T-helper 1 cell treated with Interleukin-12 subunit alpha and Interleukin-12 subunit beta and Interleukin-4 antibody, amounts not matched to agents 30 ng/mL and 1 ng/mL, for 36 hours (primary cell): ENCODE measurements at regions not wholly inside any gene's neighbourhood (a gene's known extent, or its start where the extent isn't known, plus 50 kb on each side); places are given as distances from the start of the nearest gene placed in this dataset.

Experiments used
- intact Hi-C: fragments of 100-400 bp; cut with micrococcal nuclease; formaldehyde crosslinking; loops from one replicate; pipeline ENCODE4 v1.15.1; 2024

- intact Hi-C loops = no loop called here
These were observed 746.6 kb upstream of the DDX18 start for GRCh38 chr2:117067900-117068299.

GRCh38 chr2:117068371-117068770, 746.1 kb upstream of the DDX18 start:
- intact Hi-C loops = no loop called here

DNA sequence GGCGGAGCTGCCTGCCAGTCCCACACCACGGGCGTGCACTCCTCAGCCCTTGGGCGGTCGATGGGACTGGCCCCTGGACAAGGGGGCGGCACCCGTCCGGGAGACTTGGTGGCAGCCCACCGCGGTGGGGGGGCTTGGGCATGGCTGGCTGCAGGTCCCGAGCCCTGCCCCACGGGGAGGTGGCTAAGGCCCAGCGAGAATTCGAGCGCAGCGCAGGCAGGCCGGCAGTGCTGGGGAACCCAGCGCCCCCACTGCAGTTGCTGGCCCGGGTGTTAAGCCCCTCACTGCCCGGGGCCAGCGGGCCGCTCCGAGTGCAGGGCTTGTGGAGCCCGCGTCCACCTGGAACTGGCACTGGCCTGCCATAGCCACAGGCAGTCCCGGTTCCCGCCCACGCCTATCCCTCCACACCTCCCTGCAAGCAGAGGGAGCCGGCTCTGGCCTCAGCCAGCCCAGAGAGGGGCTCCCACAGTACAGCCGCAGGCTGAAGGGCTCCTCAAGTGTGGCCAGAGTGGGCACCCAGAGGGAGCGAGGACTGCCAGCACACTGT, 742.9 kb upstream of the DDX18 start:
- intact Hi-C loops = no loop called here

GRCh38 chr2:117074756-117075155, 739.7 kb upstream of the DDX18 start:
- intact Hi-C loops = no loop called here

GRCh38 chr2:117085256-117085655, 729.2 kb upstream of the DDX18 start:
- intact Hi-C loops = no loop called here

DNA sequence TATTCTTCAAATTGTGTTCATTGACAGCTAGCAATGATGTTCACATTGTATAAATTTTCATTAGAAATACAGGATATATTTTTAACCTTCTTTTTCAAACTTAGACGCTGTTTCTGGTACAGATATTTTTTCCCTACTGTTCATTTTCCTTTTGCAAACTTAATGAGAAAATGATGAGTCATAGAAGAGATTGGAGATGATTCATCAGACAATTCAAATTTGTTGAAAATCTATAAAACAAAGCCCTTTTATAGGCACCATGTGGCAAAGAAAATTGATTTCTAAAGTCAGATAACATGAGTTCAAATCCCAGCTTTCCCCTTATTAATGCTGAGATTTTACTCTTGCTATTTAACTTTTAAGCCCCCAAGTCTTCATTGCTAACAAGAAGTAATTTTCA, 728.8 kb upstream of the DDX18 start:
- intact Hi-C loops = no loop called here

- intact Hi-C loops = no loop called here
These were observed 728.1 kb upstream of the DDX18 start for GRCh38 chr2:117086174-117086942.

GRCh38 chr2:117086943-117087250, 727.6 kb upstream of the DDX18 start:
- intact Hi-C loops = no loop called here

GRCh38 chr2:117087535-117088291, 726.8 kb upstream of the DDX18 start:
- intact Hi-C loops = no loop called here

GRCh38 chr2:117091041-117091837, 723.3 kb upstream of the DDX18 start:
- intact Hi-C loops = no loop called here

- intact Hi-C loops = no loop called here
These were observed 712.9 kb upstream of the DDX18 start for GRCh38 chr2:117101613-117102012.

GRCh38 chr2:117108741-117109267, 705.7 kb upstream of the DDX18 start:
- intact Hi-C loops = no loop called here

- intact Hi-C loops = no loop called here
These were observed 695.5 kb upstream of the DDX18 start for GRCh38 chr2:117118994-117119393.

GRCh38 chr2:117123362-117123761, 691.1 kb upstream of the DDX18 start:
- intact Hi-C loops = no loop called here

DNA sequence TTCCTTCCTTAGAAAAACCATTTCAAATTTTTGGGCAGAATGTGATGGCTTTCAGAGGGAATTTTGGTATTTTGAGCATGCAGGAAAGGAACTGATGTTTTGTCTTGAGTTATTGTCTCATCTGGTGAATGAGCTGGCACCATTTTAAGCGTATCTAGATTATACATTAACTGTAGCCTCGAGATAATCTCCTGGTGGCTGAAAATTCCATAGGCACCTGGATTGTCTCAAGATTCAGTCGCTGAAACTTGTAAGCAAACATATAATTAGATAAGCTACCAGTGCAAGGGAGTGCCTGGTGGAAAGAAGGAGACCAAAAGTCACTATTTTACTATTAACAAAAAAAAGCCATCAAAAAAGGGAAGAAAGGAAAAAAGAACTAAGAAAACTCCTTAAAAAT, 687.8 kb upstream of the DDX18 start:
- intact Hi-C loops = no loop called here

DNA sequence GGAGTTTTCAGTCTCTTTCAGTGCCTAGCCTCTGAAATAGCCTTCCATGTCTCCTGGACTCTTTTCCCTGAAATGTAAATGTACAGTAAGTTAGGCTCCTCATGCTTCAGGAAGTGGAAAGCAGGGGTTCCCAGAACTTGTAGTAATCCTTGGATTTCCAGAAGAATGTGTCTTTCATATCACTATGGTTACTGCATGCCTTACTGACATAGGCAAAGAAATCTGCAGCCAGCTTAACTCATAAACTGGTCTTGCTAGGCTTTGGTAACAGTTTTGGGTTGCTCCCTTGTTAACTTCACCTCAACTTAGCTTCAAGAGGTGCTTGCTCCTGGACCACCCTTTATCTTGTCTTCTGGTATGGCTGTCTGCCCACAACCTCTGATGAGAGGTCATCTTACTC, 686.8 kb upstream of the DDX18 start:
- intact Hi-C loops = no loop called here

DNA sequence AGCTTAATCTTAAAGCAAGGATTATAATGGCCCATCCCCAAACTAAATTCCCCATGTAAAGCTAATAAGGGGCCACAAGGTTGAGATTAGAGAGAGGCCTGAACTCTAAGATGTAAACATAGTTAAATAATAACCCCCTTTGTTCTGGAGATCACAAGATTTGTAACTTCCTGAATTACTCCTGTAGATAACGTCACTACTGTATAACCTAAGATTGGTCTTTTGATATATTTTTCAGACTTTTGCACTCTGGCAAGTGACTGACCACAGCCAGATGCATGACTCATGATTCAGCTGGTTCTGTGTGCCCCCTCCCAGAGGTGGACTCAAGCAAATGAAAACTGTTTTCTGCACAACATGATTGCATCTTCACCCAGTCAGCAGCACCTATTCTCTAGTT, 686.0 kb upstream of the DDX18 start:
- intact Hi-C loops = no loop called here

- intact Hi-C loops = no loop called here
These were observed 677.1 kb upstream of the DDX18 start for GRCh38 chr2:117137371-117137770.

DNA sequence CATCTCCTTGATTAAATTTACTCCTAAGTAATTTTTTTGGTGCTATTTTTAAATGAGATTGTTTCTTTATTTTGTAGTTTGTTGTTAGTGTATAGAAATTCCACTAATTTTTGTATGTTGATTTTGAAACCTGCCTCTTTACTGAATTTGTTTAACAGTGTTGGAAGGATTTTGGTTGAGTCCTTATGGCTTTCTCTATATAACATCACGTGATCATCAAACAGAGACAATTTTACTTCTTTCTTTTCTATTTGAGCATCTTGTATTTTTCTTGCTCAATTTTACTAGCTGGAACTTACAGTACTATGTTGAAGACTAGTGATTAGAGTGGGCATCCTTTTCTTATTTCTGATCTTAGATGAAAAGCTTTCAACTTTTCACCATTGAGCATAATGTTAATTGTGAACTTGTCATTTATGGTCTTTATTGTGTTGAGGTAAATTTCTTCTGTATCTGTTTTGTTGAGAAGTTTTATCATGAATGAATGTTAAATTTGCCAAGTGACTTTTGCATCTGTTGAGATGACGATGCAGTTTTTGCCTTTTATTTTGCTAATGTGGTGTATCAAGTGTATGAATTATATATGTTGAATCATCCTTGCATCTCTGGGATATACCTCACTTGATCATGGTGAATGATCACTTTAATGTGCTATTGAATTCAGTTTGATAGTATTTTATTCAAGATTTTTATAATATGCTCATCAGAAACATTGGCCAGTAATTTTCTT, 645.3 kb upstream of the DDX18 start:
- intact Hi-C loops = no loop called here

- intact Hi-C loops = no loop called here
These were observed 643.6 kb upstream of the DDX18 start for GRCh38 chr2:117170897-117171296.

DNA sequence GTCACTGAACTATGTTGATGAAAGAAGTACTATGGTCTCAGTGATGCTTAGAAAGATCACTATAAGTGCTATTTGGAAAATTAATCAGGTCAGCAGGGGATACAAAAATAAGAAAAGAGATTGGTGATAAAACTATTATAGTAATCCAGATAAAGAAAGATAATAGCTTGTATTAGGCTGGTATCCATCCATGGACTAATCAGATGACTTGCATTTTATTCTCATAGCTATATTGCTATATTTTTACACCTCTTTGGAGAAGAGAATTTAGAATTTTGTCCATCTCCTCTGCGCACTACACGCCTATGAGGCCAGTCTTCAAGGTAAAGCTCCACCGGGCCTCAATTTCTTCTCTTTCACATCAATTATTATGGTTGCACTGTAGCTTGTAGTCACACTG, 635.1 kb upstream of the DDX18 start:
- intact Hi-C loops = no loop called here
